Testis (tissue), 2 donors: ENCODE measurements at regions not wholly inside any gene's neighbourhood (a gene's known extent, or its start where the extent isn't known, plus 50 kb on each side); places are given as distances from the start of the nearest gene placed in this dataset.
"Not testable (repeated sequence)": the region's sequence is repeated elsewhere in the genome, so short reads cannot be mapped to it uniquely, and the experiment has no call there.

Experiments
- CTCF ChIP-seq, 3 experiments: fragments of 450-650 bp in 2 of 3; fragments of 200-600 bp in 1 of 3; sonication (generic) in 1 of 3; IDR thresholded peaks; one replicate each; pipeline ENCODE4 v1.5.1; 2016 to 2019; ENCODE audit warnings: antibody characterized with exemption in 3 of 3, mild to moderate bottlenecking in 2 of 3, moderate library complexity in 1 of 3
- POLR2A ChIP-seq: fragments of 450-650 bp; IDR thresholded peaks from one replicate; pipeline ENCODE4 v1.6.1; 2017; ENCODE audit warnings: antibody characterized with exemption, mild to moderate bottlenecking, moderate library complexity

GRCh38 chr2:87342175-87342574, 320.5 kb upstream of the PLGLB1 start:
- not testable (repeated sequence) for TF ChIP-seq POLR2A; CTCF (IDR thresholded peaks at IDR 0.05)
